IPS-18c (cell line): ENCODE measurements at regions not wholly inside any gene's neighbourhood (a gene's known extent, or its start where the extent isn't known, plus 50 kb on each side); places are given as distances from the start of the nearest gene placed in this dataset.

Source experiments
- H3K4me3 ChIP-seq: 2 replicates; pipeline ENCODE4 v1.7.0; 2013; ENCODE audit warnings: low read depth, mild to moderate bottlenecking, low read length, moderate library complexity; ENCODE audit not compliant: insufficient read depth
- H3K9me3 ChIP-seq: one replicate; pipeline ENCODE4 v1.6.1; 2013; ENCODE audit warnings: mild to moderate bottlenecking, low read length, moderate library complexity; ENCODE audit not compliant: control insufficient read depth, insufficient read depth

DNA sequence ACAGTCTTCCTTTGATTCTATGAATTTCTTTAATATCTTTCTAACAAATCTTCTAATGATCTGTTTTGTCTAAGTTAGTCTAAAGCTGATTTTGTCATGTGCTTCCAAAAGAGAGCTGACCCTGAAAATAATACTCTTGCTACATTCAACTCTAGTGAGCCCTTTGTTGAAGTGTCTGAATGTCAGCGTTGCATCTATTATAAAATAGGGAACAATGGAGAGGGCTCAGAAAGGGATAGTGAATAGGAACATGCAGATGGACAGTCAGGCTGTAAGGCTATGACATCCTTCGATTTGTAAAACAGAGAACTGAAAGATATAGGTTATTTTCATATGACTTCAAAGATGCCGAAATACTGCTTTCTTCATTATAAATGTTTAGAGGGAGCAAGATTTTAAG, 304.5 kb downstream of the GALC start:
- Histone ChIP-seq H3K9me3 (no peaks in the 10 kb centered on the region), H3K4me3 (no peak overlapping the region)

DNA sequence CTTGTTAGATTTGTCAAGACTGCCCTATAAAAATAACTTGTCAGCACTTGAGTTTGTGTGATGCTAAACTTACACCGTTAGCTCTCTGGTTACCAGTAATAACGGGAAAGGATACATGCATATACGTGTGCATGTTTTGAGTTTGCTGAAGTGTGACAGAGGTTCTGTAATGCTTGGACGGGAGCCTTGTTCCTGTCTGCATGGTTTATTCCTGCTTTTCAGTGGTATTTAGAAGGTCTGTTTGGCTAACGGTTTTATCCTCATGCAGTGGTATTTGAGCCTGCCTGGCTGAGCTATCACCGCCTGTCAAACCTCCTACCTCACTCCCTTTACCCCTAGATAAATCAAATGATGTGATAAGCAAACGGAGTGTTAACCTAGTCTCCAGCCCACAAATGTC, 305.6 kb downstream of the GALC start:
- no peak overlapping the region for H3K4me3 ChIP-seq
- H3K9me3 ChIP-seq, result no peaks in the 10 kb centered on the region

DNA sequence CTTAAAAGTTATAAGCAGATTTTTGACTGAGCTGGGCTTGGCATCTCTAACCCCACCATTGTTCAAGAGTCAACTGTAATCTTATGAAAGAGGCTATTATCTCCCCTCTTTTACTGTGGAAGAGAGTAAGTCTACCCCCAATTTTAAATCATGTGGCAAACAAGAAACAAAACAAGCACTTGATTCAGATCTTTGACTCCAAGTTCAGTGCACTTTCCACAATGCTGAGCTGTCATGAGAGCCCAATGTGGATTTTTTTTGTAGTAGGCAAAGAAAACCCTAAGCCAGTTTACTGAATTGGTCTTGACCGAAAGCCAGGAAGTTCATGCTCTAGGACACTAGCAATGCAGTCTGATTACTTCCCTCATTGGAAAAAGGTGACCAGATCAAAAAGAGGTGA, 306.2 kb downstream of the GALC start:
- Histone ChIP-seq H3K4me3 (no peak overlapping the region), H3K9me3 (no peaks in the 10 kb centered on the region)

DNA sequence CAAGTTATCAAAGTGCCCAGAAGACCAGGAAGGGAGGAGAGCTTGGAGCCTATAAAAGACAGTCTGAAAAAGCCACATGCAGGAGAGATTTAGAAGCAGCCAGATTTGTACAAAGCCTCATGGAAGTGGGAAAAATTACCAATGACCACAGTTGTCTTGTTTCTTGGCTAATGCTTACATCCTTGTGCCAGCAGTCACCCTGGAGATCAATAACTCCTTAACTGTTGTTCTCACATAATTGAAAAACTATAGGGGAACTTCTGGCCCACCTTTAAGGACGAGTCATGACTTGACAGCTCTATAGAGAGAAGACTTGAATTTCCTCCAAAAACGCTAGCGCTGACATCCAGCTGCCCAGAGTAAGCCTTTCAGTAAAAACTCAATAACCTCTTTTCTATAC, 313.1 kb downstream of the GALC start:
- peaks cover 3% of the 10 kb centered on the region for H3K9me3 ChIP-seq
- no peak overlapping the region for H3K4me3 ChIP-seq

DNA sequence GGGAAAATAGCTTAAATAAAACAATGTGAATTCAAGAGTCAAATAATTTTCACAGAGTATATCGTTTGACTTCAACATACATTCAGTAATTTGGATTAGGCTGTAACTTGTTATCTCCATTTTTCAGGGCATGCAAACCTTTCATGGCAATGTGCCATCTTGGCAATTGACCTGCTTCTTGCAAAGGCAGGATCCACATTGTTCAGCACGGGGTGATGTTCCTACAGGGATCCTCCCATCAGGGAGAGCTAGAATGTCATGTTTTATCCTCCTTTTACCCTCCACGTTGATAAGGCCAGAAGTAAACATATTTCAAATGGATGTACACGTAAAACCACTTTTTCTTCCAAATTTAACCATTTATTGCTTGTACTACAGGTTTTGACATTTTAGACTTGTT, 314.4 kb downstream of the GALC start:
- Histone ChIP-seq H3K9me3 (peaks cover 3% of the 10 kb centered on the region), H3K4me3 (no peak overlapping the region)

DNA sequence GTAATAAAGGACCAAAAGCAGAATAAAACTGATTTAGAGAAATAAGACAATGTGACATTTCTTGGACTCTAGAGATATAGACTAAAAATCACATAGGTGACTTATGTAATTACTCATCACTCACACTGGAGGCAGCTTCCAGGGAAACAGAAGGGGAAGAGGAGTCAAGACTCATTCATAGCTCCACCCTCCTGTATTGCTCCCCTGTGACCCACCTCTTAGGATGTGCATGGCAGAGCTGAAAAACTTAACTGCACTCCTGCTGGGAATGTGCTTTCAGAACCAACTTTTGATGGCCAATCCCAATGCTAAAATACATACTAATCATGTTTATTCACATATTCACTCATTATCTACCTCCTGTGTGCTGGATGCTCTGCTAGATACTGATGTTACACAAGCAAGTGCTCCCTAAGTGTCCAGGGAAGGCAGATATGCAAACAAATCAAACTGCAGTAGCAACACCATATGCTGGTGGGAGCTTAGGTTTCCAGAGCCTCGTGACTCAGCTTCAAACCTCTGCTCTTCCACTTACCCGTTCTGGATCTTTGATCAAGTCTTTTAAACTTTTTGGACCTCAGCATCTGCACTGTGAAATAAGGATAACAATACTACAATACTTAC, 316.1 kb downstream of the GALC start:
- no peak overlapping the region for H3K4me3 ChIP-seq
- H3K9me3 ChIP-seq, result peaks cover 3% of the 10 kb centered on the region

DNA sequence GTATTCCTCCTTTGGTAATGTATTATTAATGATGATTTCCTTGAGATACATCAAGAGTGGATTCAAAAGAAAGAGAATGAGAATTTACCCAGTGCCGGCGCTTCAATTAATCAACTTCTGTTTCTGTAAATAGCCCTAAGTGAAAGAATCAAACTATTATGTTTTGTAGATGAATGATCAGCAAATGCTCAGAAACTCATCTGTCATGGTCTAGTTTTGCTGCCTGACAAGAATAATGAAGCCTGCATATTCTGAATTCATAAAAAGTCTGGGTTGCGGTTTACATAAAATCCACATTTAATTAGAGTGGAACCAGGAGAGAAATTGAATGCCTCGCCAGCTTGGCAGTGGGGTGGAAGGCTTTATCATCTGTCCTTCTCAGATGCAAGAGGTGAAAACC, 325.3 kb downstream of the GALC start:
- Histone ChIP-seq H3K4me3 (no peak overlapping the region), H3K9me3 (no peaks in the 10 kb centered on the region)

DNA sequence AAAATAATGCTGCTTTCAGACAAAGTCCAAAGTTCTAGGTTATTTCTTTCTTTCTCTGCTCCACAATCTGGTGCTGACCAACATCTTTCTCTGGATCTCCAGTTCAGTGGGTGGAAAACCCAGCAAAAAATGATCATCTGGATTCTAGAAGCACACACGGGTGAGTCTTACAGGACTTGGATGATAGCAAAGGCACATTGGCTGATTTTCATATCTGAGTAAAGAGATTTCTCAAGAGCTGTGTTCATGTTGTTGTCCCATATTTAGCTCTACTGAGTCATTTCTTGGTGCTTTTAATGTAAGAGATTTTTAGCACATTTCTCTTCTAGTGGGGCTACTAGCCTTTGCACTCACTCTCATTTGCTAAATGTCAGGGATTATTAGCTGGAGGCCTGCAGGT, 336.7 kb downstream of the GALC start:
- no peaks in the 10 kb centered on the region for H3K9me3 ChIP-seq
- H3K4me3 ChIP-seq, result no peak overlapping the region

DNA sequence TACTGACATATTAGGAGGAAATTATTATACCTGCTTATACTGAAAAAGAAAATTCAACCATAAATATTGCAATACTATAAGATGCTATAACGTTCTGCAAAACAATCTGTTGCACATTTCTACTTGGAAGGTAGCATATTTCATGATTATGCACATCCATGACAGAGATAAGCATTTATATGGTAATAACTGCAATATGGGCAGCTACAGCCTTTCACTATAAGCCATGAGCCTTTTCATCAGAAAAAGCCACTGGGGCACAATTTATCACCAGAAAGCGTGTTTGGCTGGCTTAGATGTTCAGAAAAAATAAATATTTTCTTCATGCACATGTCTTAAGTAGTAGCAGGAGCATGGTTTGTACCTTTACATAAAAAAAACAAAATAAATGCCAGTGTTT, 340.7 kb downstream of the GALC start:
- Histone ChIP-seq H3K4me3 (no peak overlapping the region), H3K9me3 (peaks cover 11% of the 10 kb centered on the region)

DNA sequence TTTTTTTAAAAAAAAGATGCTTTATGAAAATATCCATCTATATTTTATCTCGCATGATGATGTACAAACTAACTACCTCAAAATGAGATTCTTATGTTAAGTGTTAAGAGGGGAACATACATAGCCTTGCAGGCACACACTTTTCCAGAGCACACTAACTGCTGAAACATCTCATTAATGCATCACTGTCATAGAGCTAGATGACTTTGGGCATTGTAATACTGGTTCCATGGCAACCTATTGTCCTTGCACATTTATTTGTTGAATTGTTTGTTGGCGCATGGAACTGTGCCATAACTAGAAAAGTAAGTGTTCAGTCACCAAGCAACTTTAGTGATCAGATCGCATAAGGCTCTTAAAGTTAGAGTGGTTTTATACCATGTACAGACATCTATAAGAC, 348.3 kb downstream of the GALC start:
- no peak overlapping the region for H3K4me3 ChIP-seq
- peaks cover 3% of the 10 kb centered on the region for H3K9me3 ChIP-seq

DNA sequence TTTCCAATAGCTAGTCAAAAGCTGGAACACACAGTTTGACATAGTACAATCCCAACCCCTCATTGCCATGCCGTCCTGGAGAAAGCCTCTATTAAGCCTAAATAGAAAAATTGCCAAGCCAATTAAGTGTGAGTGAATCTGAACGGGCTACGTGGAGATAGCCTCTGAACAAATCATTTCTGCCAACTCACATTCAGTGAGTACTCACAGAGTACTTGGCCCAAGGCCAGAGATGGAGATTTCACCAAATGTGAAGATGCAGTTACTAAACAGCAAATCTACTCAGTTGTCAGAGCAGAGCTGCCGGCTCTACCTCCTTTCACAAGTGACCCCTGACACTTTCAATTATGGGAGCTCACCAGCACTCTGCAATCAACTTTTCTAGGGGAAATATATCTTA, 350.0 kb downstream of the GALC start:
- Histone ChIP-seq H3K4me3 (no peak overlapping the region), H3K9me3 (no peaks in the 10 kb centered on the region)

DNA sequence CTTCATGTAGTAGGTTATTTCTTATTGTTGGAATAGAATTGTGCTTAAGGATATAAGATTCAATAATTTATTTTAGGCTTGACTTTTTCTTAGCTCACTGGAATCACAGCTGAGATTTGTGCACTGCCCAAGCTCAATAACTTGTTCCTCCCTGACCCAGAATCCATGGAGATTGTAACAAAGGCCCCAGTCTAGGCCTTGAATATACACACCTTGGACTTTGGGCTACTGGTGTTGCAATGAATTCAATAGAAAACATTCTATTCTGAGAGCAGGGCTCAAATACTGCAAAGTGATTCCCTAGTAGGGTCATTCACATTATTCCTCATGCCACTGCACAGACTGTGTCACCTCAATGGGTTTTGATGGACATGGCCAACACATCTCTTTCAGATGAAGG, 352.4 kb downstream of the GALC start:
- Histone ChIP-seq H3K4me3 (no peak overlapping the region), H3K9me3 (no peaks in the 10 kb centered on the region)

DNA sequence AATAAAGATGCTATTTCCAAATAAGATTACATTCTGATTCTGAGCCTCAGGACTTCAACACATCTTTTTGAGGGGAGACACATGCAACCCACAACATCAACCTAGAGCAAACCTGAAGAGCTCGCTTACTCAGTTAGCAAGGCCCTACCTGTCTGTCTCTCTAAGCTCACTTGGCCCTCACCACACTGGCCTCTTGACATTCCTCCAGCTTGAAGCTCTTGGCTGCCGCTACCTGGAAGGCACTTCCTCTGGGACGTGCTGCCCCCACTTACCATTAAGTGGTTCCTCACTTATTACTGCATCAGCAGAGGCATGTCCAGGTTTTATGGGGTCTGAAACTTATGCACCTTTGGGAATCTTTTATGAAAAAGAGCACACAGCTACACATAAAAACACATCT, 354.8 kb downstream of the GALC start:
- Histone ChIP-seq H3K9me3 (no peaks in the 10 kb centered on the region), H3K4me3 (no peak overlapping the region)

DNA sequence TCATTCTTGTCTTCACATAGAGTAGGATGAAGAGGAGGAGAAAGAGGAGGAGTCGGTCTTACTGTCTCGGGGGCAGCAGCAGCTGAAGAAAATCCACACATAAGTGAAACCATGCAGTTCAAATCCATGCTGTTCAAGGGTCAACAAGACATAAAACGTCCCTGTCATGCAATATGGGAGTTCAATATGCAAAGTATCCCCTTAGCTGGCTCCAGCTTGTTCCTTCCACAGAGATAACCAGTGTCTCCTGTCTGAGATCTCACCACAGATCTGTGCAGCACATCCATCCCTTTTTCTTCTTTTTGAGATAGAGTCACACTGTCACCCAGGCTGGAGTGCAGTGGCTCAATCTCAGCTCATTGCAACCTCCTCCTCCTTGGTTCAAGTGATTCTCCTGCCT, 357.5 kb downstream of the GALC start:
- Histone ChIP-seq H3K4me3 (no peak overlapping the region), H3K9me3 (no peaks in the 10 kb centered on the region)

DNA sequence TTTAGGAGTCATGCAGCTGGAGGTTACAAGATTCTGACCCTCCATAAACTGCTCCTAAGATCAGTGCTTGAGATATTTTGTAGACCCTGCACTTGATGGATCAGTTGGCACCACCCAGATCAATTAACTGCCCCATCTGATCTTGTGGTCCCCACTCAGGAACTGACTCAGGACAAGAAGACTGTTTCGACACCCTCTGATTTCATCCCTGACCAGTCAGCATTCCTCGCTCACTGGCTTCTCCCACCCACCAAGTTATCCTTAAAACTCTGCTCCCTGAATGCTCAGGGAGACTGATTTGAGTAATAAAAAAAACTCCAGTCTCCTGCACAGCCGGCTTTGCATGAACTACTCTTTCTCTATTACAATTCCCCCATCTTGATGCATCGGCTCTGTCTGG, 360.2 kb downstream of the GALC start:
- H3K4me3 ChIP-seq, result no peak overlapping the region
- H3K9me3 ChIP-seq, result no peaks in the 10 kb centered on the region

DNA sequence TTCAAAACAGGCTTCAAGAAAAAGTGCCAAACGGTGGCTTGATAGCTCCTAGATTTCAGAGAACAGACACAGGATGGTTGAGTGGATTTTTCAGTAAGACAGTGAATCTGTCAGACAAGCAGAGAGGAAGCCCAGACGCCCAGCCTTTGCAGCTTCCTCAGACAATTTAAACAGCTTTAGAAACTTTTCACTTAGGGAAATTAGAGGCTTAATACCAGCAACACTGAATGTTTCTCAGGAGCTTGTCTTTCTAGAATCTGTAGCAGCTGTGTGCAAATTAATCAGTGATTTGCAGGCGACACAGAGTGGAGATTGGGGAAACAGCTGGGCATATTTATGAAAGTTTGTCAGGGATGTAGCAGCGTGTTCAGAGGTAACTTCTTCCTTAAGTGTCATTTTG, 362.1 kb downstream of the GALC start:
- no peak overlapping the region for H3K4me3 ChIP-seq

DNA sequence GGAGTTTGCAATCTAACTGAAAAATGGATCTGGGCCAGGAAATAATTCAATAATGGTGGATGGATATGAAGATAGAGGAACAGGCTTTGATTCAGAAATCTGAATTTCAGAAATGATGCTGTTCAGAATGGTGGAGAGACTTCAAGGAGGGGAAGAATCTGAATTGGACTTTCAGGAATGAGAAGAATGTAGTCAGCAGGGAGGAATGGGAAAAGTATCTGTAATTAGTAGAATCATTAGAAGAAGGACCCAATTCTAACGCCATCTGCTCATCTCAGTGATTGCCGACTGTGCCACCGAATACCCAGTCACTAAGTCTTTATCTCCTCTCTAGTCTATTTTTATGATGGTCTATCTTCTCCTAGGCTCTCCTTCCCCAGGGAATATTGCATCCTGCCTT, 363.2 kb downstream of the GALC start:
- H3K9me3 ChIP-seq, result no peaks in the 10 kb centered on the region
- H3K4me3 ChIP-seq, result no peak overlapping the region

More for the DNA sequence above, 362.1 kb downstream of the GALC start:
- H3K9me3 ChIP-seq, result no peaks in the 10 kb centered on the region

DNA sequence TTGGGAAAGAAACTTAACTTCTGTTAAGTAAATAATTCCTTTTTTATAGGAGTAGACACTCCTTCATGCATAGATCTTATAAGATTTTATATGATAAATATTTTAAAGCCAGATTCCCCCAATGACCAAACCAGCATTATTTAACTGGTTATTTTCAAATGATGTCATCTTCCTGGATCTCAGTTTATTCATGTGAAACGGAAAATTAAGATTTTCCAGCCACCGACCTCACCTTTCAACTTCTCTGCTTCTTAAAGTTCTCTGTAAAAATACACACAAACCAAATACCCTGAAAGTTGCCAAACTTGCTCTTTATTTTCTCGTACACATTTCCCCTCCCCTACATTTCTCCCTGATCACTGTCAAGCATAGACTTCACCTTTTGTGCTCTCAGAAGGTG, 364.2 kb downstream of the GALC start:
- Histone ChIP-seq H3K4me3 (no peak overlapping the region), H3K9me3 (no peaks in the 10 kb centered on the region)

DNA sequence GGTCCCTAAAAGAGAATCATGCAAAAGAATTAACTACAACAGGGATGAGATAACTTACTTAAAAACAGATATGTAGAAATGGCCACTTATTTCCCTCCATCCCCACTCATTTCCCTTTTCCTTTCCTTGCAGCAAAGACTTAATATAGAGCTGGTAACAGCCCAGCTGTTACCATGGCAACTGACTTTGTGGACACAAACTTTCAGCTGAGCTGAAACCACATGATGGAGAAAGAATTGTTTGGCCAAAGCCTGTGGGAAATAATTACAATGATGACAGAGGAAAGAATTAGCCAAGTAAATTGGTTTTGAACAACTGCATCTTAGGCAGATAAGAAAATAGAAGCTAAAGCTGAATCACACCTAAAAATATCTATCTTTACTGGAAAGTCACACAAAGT, 364.9 kb downstream of the GALC start:
- H3K4me3 ChIP-seq, result no peak overlapping the region
- H3K9me3 ChIP-seq, result peaks cover under 1% of the 10 kb centered on the region
